ENCODE measurements at regions not wholly inside any gene's neighbourhood (a gene's known extent, or its start where the extent isn't known, plus 50 kb on each side); places are given as distances from the start of the nearest gene placed in this dataset.
"Not testable (repeated sequence)": the region's sequence is repeated elsewhere in the genome, so short reads cannot be mapped to it uniquely, and the experiment has no call there.

GRCh38 chr1:109840011-109840629 lies 70.5 kb upstream of the CSF1 start:
- peaks cover 5% of the 10 kb centered on the region in 3 donors for H3K9me3 Mint-ChIP-seq
- no peaks in the 10 kb centered on the region for H3K36me3 ChIP-seq (ENCODE audit: control insufficient read depth in 2 of 2, extremely low read depth in 1 of 2, insufficient read depth in 1 of 2, low read length in 1 of 2)
- no peak overlapping the region for H3K27ac ChIP-seq (ENCODE audit: low read length)
- H3K27me3 Mint-ChIP-seq: peaks cover 0 to 4% of the 10 kb centered on the region in 2 donors
- WGBS (ENCODE audit: insufficient coverage): no CpG with 5 or more reads among the region's 5 CpGs
- ChIA-PET POLR2A (no interaction called here), CTCF (no interaction called here)
- no peaks in the 10 kb centered on the region for H3K27me3 ChIP-seq (replicated peaks in 1 of 2; ENCODE audit: control insufficient read depth in 2 of 2, extremely low read depth in 1 of 2, insufficient read depth in 2 of 2, low read length in 1 of 2)
- no peaks in the 10 kb centered on the region for H3K4me1 Mint-ChIP-seq
- H3K4me3 ChIP-seq (ENCODE audit: control insufficient read depth in 1 of 2, extremely low read depth in 1 of 2, low read length in 1 of 2): no peak overlapping the region
- H3K27ac Mint-ChIP-seq: no peak overlapping the region
- H3K36me3 Mint-ChIP-seq: no peaks in the 10 kb centered on the region
- no peaks in the 10 kb centered on the region for H3K9me3 ChIP-seq
- no peak for DNase-seq
- no peak for ATAC-seq (replicated peaks in 1 of 4)
- no peak overlapping the region for H3K4me3 Mint-ChIP-seq
- H3K4me1 ChIP-seq (ENCODE audit: control insufficient read depth in 1 of 2, extremely low read depth in 1 of 2, insufficient read depth in 2 of 2, low read length in 2 of 2): no peaks in the 10 kb centered on the region

GRCh38 chr1:109839276-109839675 lies 71.4 kb upstream of the CSF1 start:
- H3K4me3 ChIP-seq (ENCODE audit: control insufficient read depth in 1 of 2, extremely low read depth in 1 of 2, low read length in 1 of 2); H3K36me3 Mint-ChIP-seq; H3K4me1 Mint-ChIP-seq; H3K36me3 ChIP-seq (ENCODE audit: control insufficient read depth in 2 of 2, extremely low read depth in 1 of 2, insufficient read depth in 1 of 2, low read length in 1 of 2); DNase-seq; CTCF ChIA-PET; ATAC-seq (replicated peaks in 1 of 4); H3K4me3 Mint-ChIP-seq; H3K27ac Mint-ChIP-seq; POLR2A ChIA-PET; H3K27ac ChIP-seq (ENCODE audit: low read length); H3K27me3 Mint-ChIP-seq; H3K4me1 ChIP-seq (ENCODE audit: control insufficient read depth in 1 of 2, extremely low read depth in 1 of 2, insufficient read depth in 2 of 2, low read length in 2 of 2); H3K9me3 Mint-ChIP-seq; H3K9me3 ChIP-seq; H3K27me3 ChIP-seq (replicated peaks in 1 of 2; ENCODE audit: control insufficient read depth in 2 of 2, extremely low read depth in 1 of 2, insufficient read depth in 2 of 2, low read length in 1 of 2): not testable (repeated sequence)
- WGBS (ENCODE audit: insufficient coverage): no CpG with 5 or more reads among the region's 1 CpG

GRCh38 chr1:109838838-109839240 lies 71.8 kb upstream of the CSF1 start:
- Mint-ChIP-seq H3K9me3 (peaks cover 2 to 5% (median 5%) of the 10 kb centered on the region in 3 donors), H3K36me3 (no peaks in the 10 kb centered on the region), H3K4me1 (no peaks in the 10 kb centered on the region), H3K27ac (no peak overlapping the region), H3K27me3 (peaks cover 0 to 4% of the 10 kb centered on the region in 2 donors), H3K4me3 (no peak overlapping the region)
- Histone ChIP-seq H3K4me1 (ENCODE audit: control insufficient read depth in 1 of 2, extremely low read depth in 1 of 2, insufficient read depth in 2 of 2, low read length in 2 of 2) (no peaks in the 10 kb centered on the region), H3K9me3 (no peaks in the 10 kb centered on the region), H3K27ac (ENCODE audit: low read length) (no peak overlapping the region), H3K27me3 (replicated peaks in 1 of 2; ENCODE audit: control insufficient read depth in 2 of 2, extremely low read depth in 1 of 2, insufficient read depth in 2 of 2, low read length in 1 of 2) (no peaks in the 10 kb centered on the region), H3K4me3 (ENCODE audit: control insufficient read depth in 1 of 2, extremely low read depth in 1 of 2, low read length in 1 of 2) (no peak overlapping the region), H3K36me3 (ENCODE audit: control insufficient read depth in 2 of 2, extremely low read depth in 1 of 2, insufficient read depth in 1 of 2, low read length in 1 of 2) (no peaks in the 10 kb centered on the region)
- no CpG with 5 or more reads among the region's 4 CpGs for WGBS (ENCODE audit: insufficient coverage)
- DNase-seq (no peak), ATAC-seq (replicated peaks in 1 of 4) (no peak)
- ChIA-PET POLR2A (no interaction called here), CTCF (no interaction called here)

GRCh38 chr1:109837852-109838570 lies 72.6 kb upstream of the CSF1 start:
- Mint-ChIP-seq H3K27me3 (peaks cover 0 to 4% of the 10 kb centered on the region in 2 donors), H3K27ac (no peak overlapping the region), H3K9me3 (peaks cover 2 to 5% (median 5%) of the 10 kb centered on the region in 3 donors), H3K36me3 (no peaks in the 10 kb centered on the region), H3K4me3 (no peak overlapping the region), H3K4me1 (no peaks in the 10 kb centered on the region)
- Histone ChIP-seq H3K9me3 (no peaks in the 10 kb centered on the region), H3K4me1 (ENCODE audit: control insufficient read depth in 1 of 2, extremely low read depth in 1 of 2, insufficient read depth in 2 of 2, low read length in 2 of 2) (no peaks in the 10 kb centered on the region), H3K36me3 (ENCODE audit: control insufficient read depth in 2 of 2, extremely low read depth in 1 of 2, insufficient read depth in 1 of 2, low read length in 1 of 2) (no peaks in the 10 kb centered on the region), H3K4me3 (ENCODE audit: control insufficient read depth in 1 of 2, extremely low read depth in 1 of 2, low read length in 1 of 2) (no peak overlapping the region), H3K27ac (ENCODE audit: low read length) (no peak overlapping the region), H3K27me3 (replicated peaks in 1 of 2; ENCODE audit: control insufficient read depth in 2 of 2, extremely low read depth in 1 of 2, insufficient read depth in 2 of 2, low read length in 1 of 2) (no peaks in the 10 kb centered on the region)
- 80% methylated on average over 1 of the region's 2 CpGs for WGBS (ENCODE audit: insufficient coverage)
- ChIA-PET CTCF (no interaction called here), POLR2A (no interaction called here)
- ATAC-seq (replicated peaks in 1 of 4): no peak
- no peak for DNase-seq

GRCh38 chr1:109835645-109836044 lies 71.9 kb upstream of the EPS8L3 start:
- H3K36me3 ChIP-seq (ENCODE audit: control insufficient read depth in 2 of 2, extremely low read depth in 1 of 2, insufficient read depth in 1 of 2, low read length in 1 of 2); H3K27ac Mint-ChIP-seq; H3K4me3 ChIP-seq (ENCODE audit: control insufficient read depth in 1 of 2, extremely low read depth in 1 of 2, low read length in 1 of 2); CTCF ChIA-PET; H3K27me3 ChIP-seq (replicated peaks in 1 of 2; ENCODE audit: control insufficient read depth in 2 of 2, extremely low read depth in 1 of 2, insufficient read depth in 2 of 2, low read length in 1 of 2); H3K4me1 ChIP-seq (ENCODE audit: control insufficient read depth in 1 of 2, extremely low read depth in 1 of 2, insufficient read depth in 2 of 2, low read length in 2 of 2); H3K27me3 Mint-ChIP-seq; H3K36me3 Mint-ChIP-seq; DNase-seq; ATAC-seq (replicated peaks in 1 of 4); H3K4me1 Mint-ChIP-seq; H3K9me3 Mint-ChIP-seq; H3K4me3 Mint-ChIP-seq; H3K27ac ChIP-seq (ENCODE audit: low read length); H3K9me3 ChIP-seq; POLR2A ChIA-PET: not testable (repeated sequence)
- 94% methylated on average over 5 of the region's 6 CpGs for WGBS (ENCODE audit: insufficient coverage)

- ATAC-seq (replicated peaks in 1 of 4) (no peak), DNase-seq (no peak)
- ChIA-PET CTCF (no interaction called here), POLR2A (no interaction called here)
- no peak overlapping the region for H3K27ac ChIP-seq (ENCODE audit: low read length)
- no peak overlapping the region for H3K4me3 Mint-ChIP-seq
- H3K9me3 ChIP-seq: no peaks in the 10 kb centered on the region
- no peaks in the 10 kb centered on the region for H3K4me1 Mint-ChIP-seq
- no peaks in the 10 kb centered on the region for H3K4me1 ChIP-seq (ENCODE audit: control insufficient read depth in 1 of 2, extremely low read depth in 1 of 2, insufficient read depth in 2 of 2, low read length in 2 of 2)
- no peaks in the 10 kb centered on the region for H3K36me3 ChIP-seq (ENCODE audit: control insufficient read depth in 2 of 2, extremely low read depth in 1 of 2, insufficient read depth in 1 of 2, low read length in 1 of 2)
- no peaks in the 10 kb centered on the region for H3K36me3 Mint-ChIP-seq
- no peaks in the 10 kb centered on the region for H3K27me3 ChIP-seq (replicated peaks in 1 of 2; ENCODE audit: control insufficient read depth in 2 of 2, extremely low read depth in 1 of 2, insufficient read depth in 2 of 2, low read length in 1 of 2)
- H3K4me3 ChIP-seq (ENCODE audit: control insufficient read depth in 1 of 2, extremely low read depth in 1 of 2, low read length in 1 of 2): no peak overlapping the region
- peaks cover 2 to 10% (median 5%) of the 10 kb centered on the region in 3 donors for H3K9me3 Mint-ChIP-seq
- no peak overlapping the region for H3K27ac Mint-ChIP-seq
- H3K27me3 Mint-ChIP-seq: no peaks in the 10 kb centered on the region
Observed at GRCh38 chr1:109834951-109835350, 71.2 kb upstream of the EPS8L3 start.

- no peaks in the 10 kb centered on the region for H3K4me1 Mint-ChIP-seq
- ChIA-PET CTCF (no interaction called here), POLR2A (no interaction called here)
- Histone ChIP-seq H3K36me3 (ENCODE audit: control insufficient read depth in 2 of 2, extremely low read depth in 1 of 2, insufficient read depth in 1 of 2, low read length in 1 of 2) (no peaks in the 10 kb centered on the region), H3K4me3 (ENCODE audit: control insufficient read depth in 1 of 2, extremely low read depth in 1 of 2, low read length in 1 of 2) (no peak overlapping the region), H3K27me3 (replicated peaks in 1 of 2; ENCODE audit: control insufficient read depth in 2 of 2, extremely low read depth in 1 of 2, insufficient read depth in 2 of 2, low read length in 1 of 2) (no peaks in the 10 kb centered on the region), H3K4me1 (ENCODE audit: control insufficient read depth in 1 of 2, extremely low read depth in 1 of 2, insufficient read depth in 2 of 2, low read length in 2 of 2) (no peaks in the 10 kb centered on the region), H3K9me3 (no peaks in the 10 kb centered on the region), H3K27ac (ENCODE audit: low read length) (no peak overlapping the region)
- H3K27me3 Mint-ChIP-seq: no peaks in the 10 kb centered on the region
- H3K4me3 Mint-ChIP-seq: no peak overlapping the region
- H3K27ac Mint-ChIP-seq: no peak overlapping the region
- ATAC-seq (replicated peaks in 1 of 4) (no peak), DNase-seq (no peak)
- no peaks in the 10 kb centered on the region for H3K36me3 Mint-ChIP-seq
- WGBS (ENCODE audit: insufficient coverage): 76% methylated on average over 4 of the region's 5 CpGs
- peaks cover 2 to 10% (median 5%) of the 10 kb centered on the region in 3 donors for H3K9me3 Mint-ChIP-seq
Observed at GRCh38 chr1:109832945-109833344, 69.2 kb upstream of the EPS8L3 start.

Measured in T-cell (primary cell).